GM13977 (cell line): ENCODE measurements at regions not wholly inside any gene's neighbourhood (a gene's known extent, or its start where the extent isn't known, plus 50 kb on each side); places are given as distances from the start of the nearest gene placed in this dataset.

Experiments used
- DNase-seq: peaks from one replicate; pipeline ENCODE4 v3.0.0; 2012; ENCODE audit warnings: low spot score
- CTCF ChIP-seq: IDR thresholded peaks from 2 replicates; pipeline ENCODE4 v1.5.1; 2012; ENCODE audit warnings: mild to moderate bottlenecking, control low read depth; ENCODE audit not compliant: insufficient read depth; ENCODE audit errors: extremely low read depth, missing control alignments
- in situ Hi-C: fragments of 300-500 bp; cut with MboI; formaldehyde crosslinking; loops from one replicate; pipeline ENCODE4 v1.12.0; 2022; ENCODE audit warnings: low sequenced_read_pairs, low pct_unique_long_range_greater_than_20kb, mixed read lengths, inconsistent platforms; ENCODE audit not compliant: unreplicated experiment

DNA sequence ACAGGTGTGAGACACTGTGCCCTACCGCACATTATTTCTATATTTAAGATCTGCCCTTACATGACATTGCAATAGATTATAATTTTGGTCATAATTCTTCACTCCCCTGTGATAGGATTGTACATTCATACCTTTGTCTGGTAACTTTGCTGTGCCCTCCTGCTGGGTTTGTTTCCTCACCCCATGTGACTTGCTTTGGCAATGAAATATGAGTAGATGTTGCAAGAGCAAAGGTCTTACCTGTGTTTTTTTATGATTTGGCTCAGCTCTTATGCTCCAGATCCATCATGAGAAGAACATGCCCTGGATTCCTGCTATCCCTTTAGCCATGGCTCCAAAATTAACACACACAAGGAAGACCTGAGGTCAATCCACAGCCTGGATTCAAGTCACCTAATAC, 137.7 kb upstream of the EOMES start:
- in situ Hi-C loops: no loop called here
- TF ChIP-seq CTCF: no peak
- DNase-seq: no peak

GRCh38 chr3:27861046-27862036, 139.2 kb upstream of the EOMES start:
- DNase-seq: no peak
- no peak for TF ChIP-seq CTCF
- in situ Hi-C loops: no loop called here

DNA sequence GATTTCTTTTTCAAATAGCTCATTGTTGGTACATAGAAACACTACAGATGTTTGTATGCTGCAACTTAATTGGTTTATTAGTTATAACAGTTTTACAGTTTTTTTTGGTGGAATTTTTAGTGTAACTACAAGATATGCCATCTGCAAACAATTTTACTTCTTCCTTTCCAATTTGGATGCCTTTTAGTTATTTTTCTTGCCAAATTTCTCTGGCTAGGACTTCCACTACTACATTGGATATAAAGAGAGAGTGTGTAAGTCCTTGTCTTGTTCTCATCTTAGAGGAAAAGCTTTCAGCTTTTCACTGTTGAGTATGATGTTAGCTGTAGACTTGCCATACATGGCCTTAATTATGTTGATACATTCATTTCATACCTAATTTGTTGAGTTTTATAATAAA, 143.6 kb upstream of the EOMES start:
- DNase-seq: no peak
- in situ Hi-C loops: no loop called here
- no peak for TF ChIP-seq CTCF

DNA sequence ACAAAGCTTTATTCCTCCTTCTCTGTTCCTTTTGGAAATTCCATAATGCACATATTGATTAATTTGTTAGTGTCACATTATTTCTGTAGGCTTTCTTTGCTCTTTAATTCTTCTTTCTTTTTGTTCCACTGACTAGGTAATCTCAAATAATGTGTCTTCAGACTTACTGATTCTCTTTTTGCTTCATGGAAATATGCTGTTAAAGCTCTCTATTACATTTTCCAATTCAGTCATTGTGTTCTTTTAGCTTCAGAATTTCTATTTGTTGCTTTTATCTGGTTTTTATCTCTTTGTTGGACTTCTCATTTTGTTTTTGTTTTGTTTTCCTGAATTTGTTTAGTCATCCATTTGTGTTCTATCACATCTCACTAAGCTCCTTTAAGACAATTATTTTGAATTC, 147.0 kb upstream of the EOMES start:
- DNase-seq: no peak
- TF ChIP-seq CTCF: no peak
- in situ Hi-C loops: no loop called here

DNA sequence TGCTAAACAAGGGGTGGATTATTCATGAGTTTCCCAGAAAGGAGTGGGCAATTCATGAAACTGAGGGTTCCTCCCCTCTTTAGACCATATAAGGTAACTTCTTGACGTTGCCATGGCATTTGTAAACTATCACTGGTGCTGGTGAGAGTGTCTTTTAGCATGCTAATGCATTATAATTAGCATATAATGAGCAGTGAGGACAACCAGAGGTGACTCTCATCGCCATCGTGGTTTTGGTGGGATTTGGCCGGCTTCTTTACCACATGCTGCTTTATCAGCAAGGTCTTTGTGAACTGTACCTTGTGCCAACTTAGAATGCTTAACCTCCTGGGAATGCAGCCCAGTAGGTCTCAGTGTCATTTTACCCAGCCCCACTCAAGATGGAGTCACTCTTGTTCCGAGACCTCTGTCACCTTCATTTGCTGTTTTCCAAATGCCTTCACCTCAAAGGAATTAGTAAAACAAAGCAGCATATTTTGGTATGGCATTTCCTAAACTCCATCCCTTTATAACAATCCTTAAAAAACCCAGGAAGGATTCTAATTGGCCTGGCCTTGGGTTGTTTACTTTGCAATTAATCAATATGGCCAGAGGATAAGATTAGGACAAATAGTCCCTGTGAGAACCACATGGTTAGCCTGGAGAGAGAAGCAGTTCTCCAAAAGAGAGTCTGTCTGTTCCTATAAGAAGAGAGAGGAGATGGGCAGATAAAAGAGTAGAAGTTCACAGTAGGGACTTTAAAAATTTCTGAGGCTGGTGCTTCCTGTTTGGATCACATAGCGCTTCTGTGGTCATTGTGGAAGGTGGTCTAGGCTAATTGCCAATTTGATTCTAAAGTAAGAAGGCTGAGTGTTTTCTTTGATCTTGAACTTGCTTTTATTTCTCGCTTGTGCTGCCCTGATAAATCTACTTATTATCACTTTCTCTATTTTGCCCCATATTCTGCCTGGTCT, 155.2 kb upstream of the EOMES start:
- DNase-seq: no peak
- in situ Hi-C loops: no loop called here
- no peak for TF ChIP-seq CTCF

GRCh38 chr3:27878014-27878383, 155.9 kb upstream of the EOMES start:
- in situ Hi-C loops: no loop called here
- TF ChIP-seq CTCF: no peak
- no peak for DNase-seq
